HCT116 (cell line): ENCODE measurements at regions not wholly inside any gene's neighbourhood (a gene's known extent, or its start where the extent isn't known, plus 50 kb on each side); places are given as distances from the start of the nearest gene placed in this dataset.

Experiments
- ATAC-seq: fragments of 200-7000 bp; cut with Tn5 transposase; 2 replicates; pipeline ENCODE4 v1.9.1; 2020; ENCODE audit warnings: mild to moderate bottlenecking, moderate library complexity
- BruUV-seq: library from RNA; stranded (reverse); fragments of 400-500 nt; replicated peaks from 2 replicates; lab custom pipeline; 2021; lab: Mats Ljungman, UMichigan
- CTCF ChIA-PET: fragments of 300-600 bp; sonication (Branson Sonifier 250); formaldehyde crosslinking; loops from one replicate; lab custom pipeline; 2021; ENCODE audit warnings: antibody characterized with exemption; lab: Charles Lee
- POLR2A ChIA-PET: fragments of 300-600, 350-600 bp; sonication (Branson Sonifier 250); formaldehyde crosslinking; loops from one replicate; lab custom pipeline; 2021; ENCODE audit warnings: antibody characterized with exemption; lab: Charles Lee
- RAD21 ChIA-PET, 2 experiments: fragments of 300-600 bp; sonication (Branson Sonifier 250); formaldehyde crosslinking; loops; one replicate each; lab custom pipeline; 2023; ENCODE audit warnings: low total read pairs in 2 of 2; ENCODE audit not compliant: uncharacterized antibody in 2 of 2, unreplicated experiment in 2 of 2, low non-redundant PET in 1 of 2; lab: Charles Lee
- DNase-seq: peaks from one replicate; pipeline ENCODE4 v3.0.0-alpha.2; 2010; ENCODE audit warnings: low read depth, low spot score
- H2AFZ ChIP-seq: fragments of 200-600 bp; shearing (Covaris generic), sonication (generic); 2 replicates; pipeline ENCODE4 v1.6.1; 2017; ENCODE audit warnings: low read depth, mixed run types, mixed read lengths, antibody characterized with exemption, low read length; ENCODE audit not compliant: poor library complexity, severe bottlenecking
- H3K27ac ChIP-seq: 2 replicates; pipeline ENCODE4 v1.5.1; 2012; ENCODE audit warnings: low read depth, low read length
- H3K27me3 ChIP-seq: fragments of 200-600 bp; sonication (generic); 2 replicates; pipeline ENCODE4 v1.6.1; 2016; ENCODE audit warnings: mixed run types, low read length, mixed read lengths; ENCODE audit not compliant: insufficient read depth
- H3K36me3 ChIP-seq, 2 experiments: fragments of 200-500 bp in 1 of 2; fragments of 200-600 bp in 1 of 2; sonication (Bioruptor generic) in 1 of 2; sonication (generic) in 1 of 2; 2 replicates each; pipeline versions ENCODE4 v1.5.1 to v1.6.1; 2014 to 2016; ENCODE audit warnings: low read length in 2 of 2, inconsistent platforms in 1 of 2, mixed read lengths in 1 of 2, mixed run types in 1 of 2; ENCODE audit not compliant: insufficient read depth in 2 of 2, control insufficient read depth in 1 of 2
- H3K4me1 ChIP-seq, 2 experiments: fragments of 200-600 bp in 1 of 2; sonication (generic) in 1 of 2; 2 replicates each; pipeline versions ENCODE4 v1.5.1 to v1.6.1; 2012 to 2017; ENCODE audit warnings: low read length in 2 of 2, inconsistent platforms in 1 of 2, mild to moderate bottlenecking in 1 of 2, mixed read lengths in 1 of 2, mixed run types in 1 of 2, moderate library complexity in 1 of 2; ENCODE audit not compliant: insufficient read depth in 2 of 2, control insufficient read depth in 1 of 2
- H3K4me2 ChIP-seq: fragments of 200-600 bp; sonication (generic); 2 replicates; pipeline ENCODE4 v1.6.1; 2017; ENCODE audit warnings: mixed run types, low read length, mixed read lengths
- H3K4me3 ChIP-seq, 2 experiments: fragments of 200-600 bp in 1 of 2; sonication (generic) in 1 of 2; replicated peaks in 1 of 2; 2 replicates each; pipeline ENCODE4 v1.5.1; 2011 to 2016; ENCODE audit warnings: low read length in 2 of 2, control low read depth in 1 of 2, low read depth in 1 of 2, mild to moderate bottlenecking in 1 of 2, mixed read lengths in 1 of 2, mixed run types in 1 of 2
- H3K79me2 ChIP-seq: fragments of 200-600 bp; sonication (generic); 2 replicates; pipeline ENCODE4 v1.6.1; 2017; ENCODE audit warnings: mild to moderate bottlenecking, mixed run types, low read length, moderate library complexity, mixed read lengths; ENCODE audit not compliant: insufficient read depth
- H3K9ac ChIP-seq: fragments of 200-600 bp; sonication (generic); 2 replicates; pipeline ENCODE4 v1.6.1; 2016; ENCODE audit warnings: low read length, mixed read lengths
- H3K9me2 ChIP-seq: fragments of 200-600 bp; sonication (generic), shearing (Covaris generic); 2 replicates; pipeline ENCODE4 v1.6.1; 2017; ENCODE audit warnings: mixed run types, mild to moderate bottlenecking, moderate library complexity; ENCODE audit not compliant: insufficient read depth
- H3K9me3 ChIP-seq, 2 experiments: fragments of 200-500 bp in 1 of 2; fragments of 200-600 bp in 1 of 2; sonication (Bioruptor generic) in 1 of 2; sonication (generic) in 1 of 2; 2 replicates each; pipeline ENCODE4 v1.6.1; 2014 to 2017; ENCODE audit warnings: low read length in 2 of 2, mixed read lengths in 2 of 2, inconsistent platforms in 1 of 2, low read depth in 1 of 2, mild to moderate bottlenecking in 1 of 2, mixed run types in 1 of 2, moderate library complexity in 1 of 2; ENCODE audit not compliant: control insufficient read depth in 1 of 2, insufficient read depth in 1 of 2
- H4K20me1 ChIP-seq: fragments of 200-600 bp; sonication (generic), shearing (Covaris generic); 2 replicates; pipeline ENCODE4 v1.6.1; 2017; ENCODE audit warnings: mixed run types, mild to moderate bottlenecking, moderate library complexity; ENCODE audit not compliant: insufficient read depth
- CBX3 ChIP-seq: IDR thresholded peaks from 2 replicates; pipeline ENCODE4 v1.6.1; 2012; ENCODE audit warnings: low read depth
- CEBPB ChIP-seq: IDR thresholded peaks from 2 replicates; pipeline ENCODE4 v1.6.1; 2012; ENCODE audit warnings: low read depth
- EGR1 ChIP-seq: IDR thresholded peaks from 2 replicates; pipeline ENCODE4 v1.6.1; 2012; ENCODE audit warnings: low read depth
- ELF1 ChIP-seq: IDR thresholded peaks from 2 replicates; pipeline ENCODE4 v1.6.1; 2012; ENCODE audit warnings: low read depth, borderline replicate concordance
- EZH2 ChIP-seq: fragments of 200-600 bp; sonication (generic); IDR thresholded peaks from 2 replicates; pipeline ENCODE4 v1.6.1; 2017; ENCODE audit warnings: antibody characterized with exemption, mixed run types
- EZH2phosphoT487 ChIP-seq: fragments of 200-600 bp; IDR thresholded peaks from 2 replicates; pipeline ENCODE4 v1.6.1; 2018; ENCODE audit warnings: antibody characterized with exemption, borderline replicate concordance
- FOSL1 ChIP-seq: IDR thresholded peaks from 2 replicates; pipeline ENCODE4 v1.6.1; 2012; ENCODE audit warnings: low read depth
- JUND ChIP-seq: IDR thresholded peaks from 2 replicates; pipeline ENCODE4 v1.6.1; 2012
- POLR2A ChIP-seq: IDR thresholded peaks from 2 replicates; pipeline ENCODE4 v1.7.0; 2011; ENCODE audit warnings: borderline replicate concordance; ENCODE audit not compliant: insufficient read depth, insufficient read length; ENCODE audit errors: extremely low read depth
- RAD21 ChIP-seq: IDR thresholded peaks from 2 replicates; pipeline ENCODE4 v1.6.1; 2012; ENCODE audit warnings: low read depth, mild to moderate bottlenecking
- SP1 ChIP-seq: IDR thresholded peaks from 2 replicates; pipeline ENCODE4 v1.6.1; 2012; ENCODE audit warnings: low read depth
- SRF ChIP-seq: IDR thresholded peaks from 2 replicates; pipeline ENCODE4 v1.6.1; 2012; ENCODE audit warnings: low read depth
- YY1 ChIP-seq: IDR thresholded peaks from 2 replicates; pipeline ENCODE4 v1.6.1; 2011; ENCODE audit warnings: low read length, low read depth, moderate library complexity, mild to moderate bottlenecking; ENCODE audit not compliant: insufficient replicate concordance; ENCODE audit errors: extremely low read depth
- ZBTB33 ChIP-seq: IDR thresholded peaks from 2 replicates; pipeline ENCODE4 v1.6.1; 2011; ENCODE audit warnings: mild to moderate bottlenecking, low read length, moderate library complexity; ENCODE audit not compliant: insufficient replicate concordance; ENCODE audit errors: extremely low read depth
- ZFX ChIP-seq: fragments of 450-650 bp; IDR thresholded peaks from 2 replicates; pipeline ENCODE4 v1.6.1; 2017
- ZNF274 ChIP-seq: fragments of 200-500 bp; sonication (Bioruptor generic); IDR thresholded peaks from 2 replicates; pipeline ENCODE4 v1.6.1; 2014; ENCODE audit warnings: mild to moderate bottlenecking, low read depth, low read length, inconsistent platforms
- intact Hi-C: fragments of 100-400 bp; cut with micrococcal nuclease; formaldehyde crosslinking; loops from 2 replicates; pipeline ENCODE4 v1.10.0; 2022
- TF ChIP-seq, protein P1 (sequence below): IDR thresholded peaks from 2 replicates; pipeline ENCODE4 v1.6.1; 2012
- TF ChIP-seq, protein P2 (sequence below): IDR thresholded peaks from 2 replicates; pipeline ENCODE4 v1.6.1; 2012
- TF ChIP-seq, protein P3 (sequence below): IDR thresholded peaks from 2 replicates; pipeline ENCODE4 v1.6.1; 2012; ENCODE audit warnings: low read depth

DNA sequence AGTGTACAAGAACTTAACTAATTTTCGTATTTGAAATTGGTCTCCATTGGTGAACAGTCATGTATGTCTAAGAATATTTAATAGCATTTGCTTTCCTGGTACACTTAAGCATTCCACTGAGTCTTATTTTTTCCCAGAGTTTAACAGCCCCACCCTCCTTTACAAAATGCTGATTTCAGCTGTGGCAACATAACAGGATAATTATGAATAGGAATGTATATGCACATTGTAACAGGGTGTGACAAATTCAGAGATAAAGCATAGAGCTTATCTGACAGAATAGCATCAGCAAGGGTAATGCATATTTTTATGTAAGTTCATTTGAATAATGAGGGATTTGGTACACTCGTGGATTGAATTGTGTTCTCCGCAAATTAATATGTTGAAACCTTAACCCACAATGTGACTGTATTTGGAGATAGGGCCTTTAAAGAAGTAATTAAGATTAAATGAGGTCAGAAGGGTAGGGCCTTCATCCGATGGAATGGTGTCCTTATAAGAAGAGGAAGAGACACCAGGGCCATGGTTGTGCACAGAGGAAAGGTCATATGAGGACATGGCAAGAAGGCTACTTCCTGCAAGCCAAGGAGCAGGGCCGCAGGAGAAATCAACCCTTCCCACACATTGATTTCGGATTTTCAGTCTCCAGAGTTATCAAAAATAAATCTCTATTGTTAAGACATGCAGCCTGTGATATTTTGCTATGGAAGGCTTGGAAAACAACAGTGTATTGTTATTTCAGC lies 439.7 kb upstream of the CDH20 start (continued):
- TF ChIP-seq, protein P1, sequence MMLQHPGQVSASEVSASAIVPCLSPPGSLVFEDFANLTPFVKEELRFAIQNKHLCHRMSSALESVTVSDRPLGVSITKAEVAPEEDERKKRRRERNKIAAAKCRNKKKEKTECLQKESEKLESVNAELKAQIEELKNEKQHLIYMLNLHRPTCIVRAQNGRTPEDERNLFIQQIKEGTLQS = no peak
- TF ChIP-seq YY1 = no peak
- TF ChIP-seq CEBPB = no peak
- no peak for TF ChIP-seq SRF
- no peak for TF ChIP-seq EGR1
- no peak for TF ChIP-seq RAD21

DNA sequence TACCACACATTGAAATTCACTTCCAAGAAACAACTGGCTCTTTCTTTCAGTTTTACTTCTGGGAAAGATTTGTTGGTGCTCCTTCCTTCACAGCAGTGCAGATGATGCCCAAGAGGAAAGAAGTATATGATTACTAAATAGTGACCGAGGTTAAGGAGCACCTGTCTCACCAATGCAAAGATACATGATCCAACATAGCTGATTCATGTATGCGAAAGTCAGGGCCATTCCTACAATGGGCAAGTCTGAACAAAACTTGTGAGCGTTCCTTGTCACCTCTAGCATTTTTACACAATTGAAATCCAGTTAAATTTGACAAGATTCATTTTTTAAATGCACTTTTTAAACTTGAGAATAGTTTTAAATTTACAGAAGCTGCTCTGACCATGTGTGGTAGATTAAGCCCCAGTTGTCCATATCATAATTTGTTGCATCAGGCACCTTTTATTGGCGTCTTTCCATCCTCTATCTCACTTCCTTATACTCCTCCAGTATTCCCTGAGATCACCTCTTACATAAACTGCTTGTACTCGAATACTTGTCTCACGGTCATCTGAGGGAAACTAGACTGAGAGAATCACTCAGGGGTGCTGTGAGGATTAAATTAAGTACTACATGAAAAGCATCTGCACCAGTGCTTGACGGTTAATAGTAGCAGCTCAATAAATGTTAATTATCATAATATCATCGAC lies 438.8 kb upstream of the CDH20 start:
- no peak overlapping the region for H3K4me2 ChIP-seq
- DNase-seq (no peak), ATAC-seq (no peak)
- no peaks in the 10 kb centered on the region for H3K9me3 ChIP-seq
- no peaks in the 10 kb centered on the region for H3K27me3 ChIP-seq
- H3K4me3 ChIP-seq = no peak overlapping the region
- no TSS peak for BruUV-seq
- no peak overlapping the region for H2AFZ ChIP-seq
- ChIA-PET POLR2A (no interaction called here), CTCF (no interaction called here), RAD21 (no interaction called here)
- H3K9ac ChIP-seq = no peak overlapping the region
- no peaks in the 10 kb centered on the region for H3K9me2 ChIP-seq
- no peaks in the 10 kb centered on the region for H4K20me1 ChIP-seq
- no peaks in the 10 kb centered on the region for H3K36me3 ChIP-seq
- intact Hi-C loops = no loop called here
- H3K4me1 ChIP-seq = peaks cover 3 to 11% of the 10 kb centered on the region in 2 experiments; a peak in 2 of 4 replicates
- no peaks in the 10 kb centered on the region for H3K79me2 ChIP-seq
- H3K27ac ChIP-seq = no peak overlapping the region
- TF ChIP-seq YY1 (no peak), SP1 (no peak), JUND (no peak), POLR2A (no peak), SRF (no peak), EZH2 (no peak), CEBPB (no peak), ZBTB33 (no peak), ZFX (no peak), FOSL1 (no peak), ELF1 (no peak), RAD21 (no peak), EZH2phosphoT487 (no peak), ZNF274 (no peak), CBX3 (no peak)
- TF ChIP-seq, protein P2, sequence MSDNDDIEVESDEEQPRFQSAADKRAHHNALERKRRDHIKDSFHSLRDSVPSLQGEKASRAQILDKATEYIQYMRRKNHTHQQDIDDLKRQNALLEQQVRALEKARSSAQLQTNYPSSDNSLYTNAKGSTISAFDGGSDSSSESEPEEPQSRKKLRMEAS = no peak
- TF ChIP-seq, protein P3, sequence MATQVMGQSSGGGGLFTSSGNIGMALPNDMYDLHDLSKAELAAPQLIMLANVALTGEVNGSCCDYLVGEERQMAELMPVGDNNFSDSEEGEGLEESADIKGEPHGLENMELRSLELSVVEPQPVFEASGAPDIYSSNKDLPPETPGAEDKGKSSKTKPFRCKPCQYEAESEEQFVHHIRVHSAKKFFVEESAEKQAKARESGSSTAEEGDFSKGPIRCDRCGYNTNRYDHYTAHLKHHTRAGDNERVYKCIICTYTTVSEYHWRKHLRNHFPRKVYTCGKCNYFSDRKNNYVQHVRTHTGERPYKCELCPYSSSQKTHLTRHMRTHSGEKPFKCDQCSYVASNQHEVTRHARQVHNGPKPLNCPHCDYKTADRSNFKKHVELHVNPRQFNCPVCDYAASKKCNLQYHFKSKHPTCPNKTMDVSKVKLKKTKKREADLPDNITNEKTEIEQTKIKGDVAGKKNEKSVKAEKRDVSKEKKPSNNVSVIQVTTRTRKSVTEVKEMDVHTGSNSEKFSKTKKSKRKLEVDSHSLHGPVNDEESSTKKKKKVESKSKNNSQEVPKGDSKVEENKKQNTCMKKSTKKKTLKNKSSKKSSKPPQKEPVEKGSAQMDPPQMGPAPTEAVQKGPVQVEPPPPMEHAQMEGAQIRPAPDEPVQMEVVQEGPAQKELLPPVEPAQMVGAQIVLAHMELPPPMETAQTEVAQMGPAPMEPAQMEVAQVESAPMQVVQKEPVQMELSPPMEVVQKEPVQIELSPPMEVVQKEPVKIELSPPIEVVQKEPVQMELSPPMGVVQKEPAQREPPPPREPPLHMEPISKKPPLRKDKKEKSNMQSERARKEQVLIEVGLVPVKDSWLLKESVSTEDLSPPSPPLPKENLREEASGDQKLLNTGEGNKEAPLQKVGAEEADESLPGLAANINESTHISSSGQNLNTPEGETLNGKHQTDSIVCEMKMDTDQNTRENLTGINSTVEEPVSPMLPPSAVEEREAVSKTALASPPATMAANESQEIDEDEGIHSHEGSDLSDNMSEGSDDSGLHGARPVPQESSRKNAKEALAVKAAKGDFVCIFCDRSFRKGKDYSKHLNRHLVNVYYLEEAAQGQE = no peak
